ENCODE measurements at regions not wholly inside any gene's neighbourhood (a gene's known extent, or its start where the extent isn't known, plus 50 kb on each side); places are given as distances from the start of the nearest gene placed in this dataset.

GRCh38 chr10:111158595-111158994 lies 81.8 kb downstream of the ADRA2A start:
- no peak for TF ChIP-seq CTCF (IDR thresholded peaks at IDR 0.05; ENCODE audit: insufficient read depth, low read length, missing control alignments)
- ChIA-PET CTCF (no interaction called here), POLR2A (no interaction called here)

GRCh38 chr10:111161109-111161874 lies 84.5 kb downstream of the ADRA2A start:
- POLR2A ChIA-PET: no interaction called here
- no peak overlapping the region for H3K4me3 ChIP-seq (ENCODE audit: low read depth, low read length)
- CTCF ChIA-PET: no interaction called here
- DNase-seq (ENCODE audit: low read depth, low spot score): no peak
- no peak for TF ChIP-seq CTCF (IDR thresholded peaks at IDR 0.05; ENCODE audit: insufficient read depth, low read length, missing control alignments)

More at GRCh38 chr10:111158595-111158994, 81.8 kb downstream of the ADRA2A start:
- no peak for DNase-seq (ENCODE audit: low read depth, low spot score)
- H3K4me3 ChIP-seq (ENCODE audit: low read depth, low read length): no peak overlapping the region

GRCh38 chr10:111171183-111171582 lies 94.4 kb downstream of the ADRA2A start:
- POLR2A ChIA-PET: no interaction called here
- no peak overlapping the region for H3K4me3 ChIP-seq (ENCODE audit: low read depth, low read length)
- TF ChIP-seq CTCF (IDR thresholded peaks at IDR 0.05; ENCODE audit: insufficient read depth, low read length, missing control alignments): no peak
- DNase-seq (ENCODE audit: low read depth, low spot score): no peak
- CTCF ChIA-PET: no interaction called here

- DNase-seq (ENCODE audit: low read depth, low spot score): no peak
- no peak overlapping the region for H3K4me3 ChIP-seq (ENCODE audit: low read depth, low read length)
- POLR2A ChIA-PET: no interaction called here
- CTCF ChIA-PET: no interaction called here
- no peak for TF ChIP-seq CTCF (IDR thresholded peaks at IDR 0.05; ENCODE audit: insufficient read depth, low read length, missing control alignments)
These were observed 99.0 kb downstream of the ADRA2A start for GRCh38 chr10:111175787-111176186.

- no peak for TF ChIP-seq CTCF (IDR thresholded peaks at IDR 0.05; ENCODE audit: insufficient read depth, low read length, missing control alignments)
- POLR2A ChIA-PET: no interaction called here
- CTCF ChIA-PET: no interaction called here
- no peak for DNase-seq (ENCODE audit: low read depth, low spot score)
- no peak overlapping the region for H3K4me3 ChIP-seq (ENCODE audit: low read depth, low read length)
These were observed 100.5 kb downstream of the ADRA2A start for GRCh38 chr10:111177379-111177778.

- TF ChIP-seq CTCF (IDR thresholded peaks at IDR 0.05; ENCODE audit: insufficient read depth, low read length, missing control alignments): no peak
- CTCF ChIA-PET: interaction anchor here (0.6 kb wide), 1 partner anchor 434 kb away, joined by 3 read pairs; no protein-coding TSS in a partner anchor
- POLR2A ChIA-PET: no interaction called here
- no peak overlapping the region for H3K4me3 ChIP-seq (ENCODE audit: low read depth, low read length)
- DNase-seq (ENCODE audit: low read depth, low spot score): no peak
These were observed 102.7 kb downstream of the ADRA2A start for GRCh38 chr10:111179514-111179913.

Measured in AG04449 (cell line).